GM23338 (cell line): ENCODE measurements at regions not wholly inside any gene's neighbourhood (a gene's known extent, or its start where the extent isn't known, plus 50 kb on each side); places are given as distances from the start of the nearest gene placed in this dataset.
A peak's percentile ranks its signal among the peaks of the same experiment; 100 is the strongest.

Experiments used
- ATAC-seq: fragments of 200-7000 bp; cut with Tn5 transposase; 3 replicates; pipeline ENCODE4 v1.9.1; 2020
- DNase-seq: peaks from one replicate; pipeline ENCODE4 v3.0.0-alpha.2; 2015; ENCODE audit warnings: low spot score
- H2AFZ ChIP-seq: fragments of 200-600 bp; sonication (generic); 2 replicates; pipeline ENCODE4 v1.8.0; 2016; ENCODE audit warnings: antibody characterized with exemption, mild to moderate bottlenecking, moderate library complexity
- H3F3A ChIP-seq: fragments of 200-600 bp; sonication (generic); replicated peaks from 2 replicates; pipeline ENCODE4 v1.8.0; 2017; ENCODE audit warnings: antibody characterized with exemption, mixed run types, low read depth
- H3K27ac ChIP-seq: fragments of 200-600 bp; sonication (generic); 2 replicates; pipeline ENCODE4 v1.6.1; 2016; ENCODE audit warnings: low read depth
- H3K27me3 ChIP-seq: fragments of 200-600 bp; sonication (generic); 2 replicates; pipeline ENCODE4 v1.8.0; 2016; ENCODE audit warnings: mild to moderate bottlenecking, mixed run types, moderate library complexity; ENCODE audit not compliant: insufficient read depth
- H3K36me3 ChIP-seq: fragments of 200-600 bp; sonication (generic); 2 replicates; pipeline ENCODE4 v1.8.0; 2016; ENCODE audit warnings: mild to moderate bottlenecking; ENCODE audit not compliant: insufficient read depth
- H3K4me1 ChIP-seq: fragments of 200-600 bp; sonication (generic); 2 replicates; pipeline ENCODE4 v1.8.0; 2016; ENCODE audit warnings: mild to moderate bottlenecking, moderate library complexity; ENCODE audit not compliant: insufficient read depth
- H3K4me2 ChIP-seq: fragments of 200-600 bp; sonication (generic); 2 replicates; pipeline ENCODE4 v1.7.1; 2017; ENCODE audit warnings: mixed run types
- H3K4me3 ChIP-seq: fragments of 200-600 bp; sonication (generic); 2 replicates; pipeline ENCODE4 v1.6.1; 2016; ENCODE audit warnings: mixed run types
- H3K79me2 ChIP-seq: fragments of 200-600 bp; sonication (generic); replicated peaks from 2 replicates; pipeline ENCODE4 v1.8.0; 2017; ENCODE audit warnings: mild to moderate bottlenecking; ENCODE audit not compliant: insufficient read depth
- H3K9me2 ChIP-seq: fragments of 200-600 bp; sonication (generic); 2 replicates; pipeline ENCODE4 v1.8.0; 2017; ENCODE audit not compliant: insufficient read depth
- H4K20me1 ChIP-seq: fragments of 200-600 bp; sonication (generic); replicated peaks from 2 replicates; pipeline ENCODE4 v1.8.0; 2017; ENCODE audit warnings: mild to moderate bottlenecking; ENCODE audit not compliant: insufficient read depth
- H3K27ac Mint-ChIP-seq: 2 replicates; pipeline ENCODE4 v1.8.0; 2020; ENCODE audit warnings: inconsistent platforms, mild to moderate bottlenecking, moderate library complexity, mixed read lengths
- H3K27me3 Mint-ChIP-seq: 3 replicates; pipeline ENCODE4 v1.8.0; 2022; ENCODE audit warnings: low read depth, mild to moderate bottlenecking, moderate library complexity, mixed read lengths, inconsistent platforms; ENCODE audit not compliant: insufficient read depth, poor library complexity
- H3K36me3 Mint-ChIP-seq: 3 replicates; pipeline ENCODE4 v1.8.0; 2021; ENCODE audit warnings: low read depth, mild to moderate bottlenecking, inconsistent platforms, moderate library complexity, mixed read lengths
- H3K4me1 Mint-ChIP-seq: 3 replicates; pipeline ENCODE4 v1.8.0; 2020; ENCODE audit warnings: mild to moderate bottlenecking, inconsistent platforms, mixed read lengths
- H3K4me3 Mint-ChIP-seq: 3 replicates; pipeline ENCODE4 v1.8.0; 2021; ENCODE audit warnings: moderate library complexity, mild to moderate bottlenecking, inconsistent platforms, mixed read lengths
- H3K9me3 Mint-ChIP-seq: 3 replicates; pipeline ENCODE4 v1.8.0; 2020; ENCODE audit warnings: moderate library complexity, mild to moderate bottlenecking, inconsistent platforms, mixed read lengths
- CREB1 ChIP-seq: fragments of 250-450 bp; sonication (Bioruptor Pico); IDR thresholded peaks from 2 replicates; pipeline ENCODE4 v1.5.0; 2020; ENCODE audit warnings: low read depth, mild to moderate bottlenecking, moderate library complexity
- ETS1 ChIP-seq: IDR thresholded peaks from 2 replicates; pipeline ENCODE4 v1.6.1; 2016; ENCODE audit warnings: antibody characterized with exemption
- EZH2 ChIP-seq: fragments of 200-600 bp; sonication (generic); IDR thresholded peaks from one replicate; pipeline ENCODE4 v1.8.0; 2017; ENCODE audit warnings: antibody characterized with exemption, mild to moderate bottlenecking, low read depth; ENCODE audit not compliant: unreplicated experiment
- EZH2phosphoT487 ChIP-seq: fragments of 200-600 bp; sonication (generic); IDR thresholded peaks from one replicate; pipeline ENCODE4 v1.8.1; 2018; ENCODE audit warnings: antibody characterized with exemption; ENCODE audit not compliant: unreplicated experiment
- JUNB ChIP-seq: IDR thresholded peaks from one replicate; pipeline ENCODE4 v1.6.1; 2016; ENCODE audit warnings: antibody characterized with exemption; ENCODE audit not compliant: unreplicated experiment
- NANOG ChIP-seq: IDR thresholded peaks from 2 replicates; pipeline ENCODE4 v1.6.1; 2016; ENCODE audit warnings: antibody characterized with exemption, borderline replicate concordance
- POLR2AphosphoS5 ChIP-seq: IDR thresholded peaks from 2 replicates; pipeline ENCODE4 v1.6.1; 2016; ENCODE audit warnings: antibody characterized with exemption, low read depth
- STAT1 ChIP-seq: IDR thresholded peaks from one replicate; pipeline ENCODE4 v1.6.1; 2016; ENCODE audit warnings: antibody characterized with exemption; ENCODE audit not compliant: unreplicated experiment
- ZNF114 ChIP-seq: fragments of 250-450 bp; sonication (Bioruptor Pico); IDR thresholded peaks from 2 replicates; pipeline ENCODE4 v1.5.0; 2020; ENCODE audit warnings: mild to moderate bottlenecking, moderate library complexity
- ZNF331 ChIP-seq: fragments of 250-450 bp; sonication (Bioruptor Pico); IDR thresholded peaks from 2 replicates; pipeline ENCODE4 v1.5.0; 2020; ENCODE audit warnings: low read depth, mild to moderate bottlenecking, moderate library complexity
- TF ChIP-seq, protein P1 (sequence below): IDR thresholded peaks from one replicate; pipeline ENCODE4 v1.6.1; 2018; ENCODE audit warnings: antibody characterized with exemption; ENCODE audit not compliant: unreplicated experiment
- TF ChIP-seq, protein P2 (sequence below): fragments of 250-450 bp; sonication (Bioruptor Pico); IDR thresholded peaks from 2 replicates; pipeline ENCODE4 v1.5.0; 2020; ENCODE audit warnings: mild to moderate bottlenecking, moderate library complexity
- TF ChIP-seq, protein P3 (sequence below), 2 experiments: fragments of 200-600 bp in 1 of 2; sonication (generic) in 1 of 2; conservative IDR thresholded peaks; 2 replicates each; pipeline versions ENCODE4 v1.5.1 to v1.6.1; 2016 to 2017; ENCODE audit warnings: antibody characterized with exemption in 2 of 2, low read depth in 2 of 2, mild to moderate bottlenecking in 2 of 2, moderate library complexity in 1 of 2

- H3K4me3 ChIP-seq, result no peak overlapping the region
- H3K9me2 ChIP-seq, result no peaks in the 10 kb centered on the region
- H3K4me1 ChIP-seq, result no peaks in the 10 kb centered on the region; the same call in 1 of the 2 replicates
- TF ChIP-seq STAT1 (no peak), ETS1 (no peak), EZH2 (no peak), EZH2phosphoT487 (no peak), JUNB (no peak), ZNF114 (CRISPR knock-in tag) (no peak), NANOG (no peak), ZNF331 (CRISPR knock-in tag) (no peak), POLR2AphosphoS5 (no peak), CREB1 (CRISPR knock-in tag) (no peak)
- TF ChIP-seq, protein P1, sequence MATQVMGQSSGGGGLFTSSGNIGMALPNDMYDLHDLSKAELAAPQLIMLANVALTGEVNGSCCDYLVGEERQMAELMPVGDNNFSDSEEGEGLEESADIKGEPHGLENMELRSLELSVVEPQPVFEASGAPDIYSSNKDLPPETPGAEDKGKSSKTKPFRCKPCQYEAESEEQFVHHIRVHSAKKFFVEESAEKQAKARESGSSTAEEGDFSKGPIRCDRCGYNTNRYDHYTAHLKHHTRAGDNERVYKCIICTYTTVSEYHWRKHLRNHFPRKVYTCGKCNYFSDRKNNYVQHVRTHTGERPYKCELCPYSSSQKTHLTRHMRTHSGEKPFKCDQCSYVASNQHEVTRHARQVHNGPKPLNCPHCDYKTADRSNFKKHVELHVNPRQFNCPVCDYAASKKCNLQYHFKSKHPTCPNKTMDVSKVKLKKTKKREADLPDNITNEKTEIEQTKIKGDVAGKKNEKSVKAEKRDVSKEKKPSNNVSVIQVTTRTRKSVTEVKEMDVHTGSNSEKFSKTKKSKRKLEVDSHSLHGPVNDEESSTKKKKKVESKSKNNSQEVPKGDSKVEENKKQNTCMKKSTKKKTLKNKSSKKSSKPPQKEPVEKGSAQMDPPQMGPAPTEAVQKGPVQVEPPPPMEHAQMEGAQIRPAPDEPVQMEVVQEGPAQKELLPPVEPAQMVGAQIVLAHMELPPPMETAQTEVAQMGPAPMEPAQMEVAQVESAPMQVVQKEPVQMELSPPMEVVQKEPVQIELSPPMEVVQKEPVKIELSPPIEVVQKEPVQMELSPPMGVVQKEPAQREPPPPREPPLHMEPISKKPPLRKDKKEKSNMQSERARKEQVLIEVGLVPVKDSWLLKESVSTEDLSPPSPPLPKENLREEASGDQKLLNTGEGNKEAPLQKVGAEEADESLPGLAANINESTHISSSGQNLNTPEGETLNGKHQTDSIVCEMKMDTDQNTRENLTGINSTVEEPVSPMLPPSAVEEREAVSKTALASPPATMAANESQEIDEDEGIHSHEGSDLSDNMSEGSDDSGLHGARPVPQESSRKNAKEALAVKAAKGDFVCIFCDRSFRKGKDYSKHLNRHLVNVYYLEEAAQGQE, result no peak
- TF ChIP-seq, protein P2, sequence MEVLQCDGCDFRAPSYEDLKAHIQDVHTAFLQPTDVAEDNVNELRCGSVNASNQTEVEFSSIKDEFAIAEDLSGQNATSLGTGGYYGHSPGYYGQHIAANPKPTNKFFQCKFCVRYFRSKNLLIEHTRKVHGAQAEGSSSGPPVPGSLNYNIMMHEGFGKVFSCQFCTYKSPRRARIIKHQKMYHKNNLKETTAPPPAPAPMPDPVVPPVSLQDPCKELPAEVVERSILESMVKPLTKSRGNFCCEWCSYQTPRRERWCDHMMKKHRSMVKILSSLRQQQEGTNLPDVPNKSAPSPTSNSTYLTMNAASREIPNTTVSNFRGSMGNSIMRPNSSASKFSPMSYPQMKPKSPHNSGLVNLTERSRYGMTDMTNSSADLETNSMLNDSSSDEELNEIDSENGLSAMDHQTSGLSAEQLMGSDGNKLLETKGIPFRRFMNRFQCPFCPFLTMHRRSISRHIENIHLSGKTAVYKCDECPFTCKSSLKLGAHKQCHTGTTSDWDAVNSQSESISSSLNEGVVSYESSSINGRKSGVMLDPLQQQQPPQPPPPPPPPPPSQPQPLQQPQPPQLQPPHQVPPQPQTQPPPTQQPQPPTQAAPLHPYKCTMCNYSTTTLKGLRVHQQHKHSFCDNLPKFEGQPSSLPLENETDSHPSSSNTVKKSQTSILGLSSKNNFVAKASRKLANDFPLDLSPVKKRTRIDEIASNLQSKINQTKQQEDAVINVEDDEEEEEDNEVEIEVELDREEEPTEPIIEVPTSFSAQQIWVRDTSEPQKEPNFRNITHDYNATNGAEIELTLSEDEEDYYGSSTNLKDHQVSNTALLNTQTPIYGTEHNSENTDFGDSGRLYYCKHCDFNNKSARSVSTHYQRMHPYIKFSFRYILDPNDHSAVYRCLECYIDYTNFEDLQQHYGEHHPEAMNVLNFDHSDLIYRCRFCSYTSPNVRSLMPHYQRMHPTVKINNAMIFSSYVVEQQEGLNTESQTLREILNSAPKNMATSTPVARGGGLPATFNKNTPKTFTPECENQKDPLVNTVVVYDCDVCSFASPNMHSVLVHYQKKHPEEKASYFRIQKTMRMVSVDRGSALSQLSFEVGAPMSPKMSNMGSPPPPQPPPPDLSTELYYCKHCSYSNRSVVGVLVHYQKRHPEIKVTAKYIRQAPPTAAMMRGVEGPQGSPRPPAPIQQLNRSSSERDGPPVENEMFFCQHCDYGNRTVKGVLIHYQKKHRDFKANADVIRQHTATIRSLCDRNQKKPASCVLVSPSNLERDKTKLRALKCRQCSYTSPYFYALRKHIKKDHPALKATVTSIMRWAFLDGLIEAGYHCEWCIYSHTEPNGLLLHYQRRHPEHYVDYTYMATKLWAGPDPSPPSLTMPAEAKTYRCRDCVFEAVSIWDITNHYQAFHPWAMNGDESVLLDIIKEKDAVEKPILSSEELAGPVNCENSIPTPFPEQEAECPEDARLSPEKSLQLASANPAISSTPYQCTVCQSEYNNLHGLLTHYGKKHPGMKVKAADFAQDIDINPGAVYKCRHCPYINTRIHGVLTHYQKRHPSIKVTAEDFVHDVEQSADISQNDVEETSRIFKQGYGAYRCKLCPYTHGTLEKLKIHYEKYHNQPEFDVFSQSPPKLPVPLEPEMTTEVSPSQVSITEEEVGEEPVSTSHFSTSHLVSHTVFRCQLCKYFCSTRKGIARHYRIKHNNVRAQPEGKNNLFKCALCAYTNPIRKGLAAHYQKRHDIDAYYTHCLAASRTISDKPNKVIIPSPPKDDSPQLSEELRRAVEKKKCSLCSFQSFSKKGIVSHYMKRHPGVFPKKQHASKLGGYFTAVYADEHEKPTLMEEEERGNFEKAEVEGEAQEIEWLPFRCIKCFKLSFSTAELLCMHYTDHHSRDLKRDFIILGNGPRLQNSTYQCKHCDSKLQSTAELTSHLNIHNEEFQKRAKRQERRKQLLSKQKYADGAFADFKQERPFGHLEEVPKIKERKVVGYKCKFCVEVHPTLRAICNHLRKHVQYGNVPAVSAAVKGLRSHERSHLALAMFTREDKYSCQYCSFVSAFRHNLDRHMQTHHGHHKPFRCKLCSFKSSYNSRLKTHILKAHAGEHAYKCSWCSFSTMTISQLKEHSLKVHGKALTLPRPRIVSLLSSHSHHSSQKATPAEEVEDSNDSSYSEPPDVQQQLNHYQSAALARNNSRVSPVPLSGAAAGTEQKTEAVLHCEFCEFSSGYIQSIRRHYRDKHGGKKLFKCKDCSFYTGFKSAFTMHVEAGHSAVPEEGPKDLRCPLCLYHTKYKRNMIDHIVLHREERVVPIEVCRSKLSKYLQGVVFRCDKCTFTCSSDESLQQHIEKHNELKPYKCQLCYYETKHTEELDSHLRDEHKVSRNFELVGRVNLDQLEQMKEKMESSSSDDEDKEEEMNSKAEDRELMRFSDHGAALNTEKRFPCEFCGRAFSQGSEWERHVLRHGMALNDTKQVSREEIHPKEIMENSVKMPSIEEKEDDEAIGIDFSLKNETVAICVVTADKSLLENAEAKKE (CRISPR knock-in tag), result no peak
- TF ChIP-seq, protein P3, sequence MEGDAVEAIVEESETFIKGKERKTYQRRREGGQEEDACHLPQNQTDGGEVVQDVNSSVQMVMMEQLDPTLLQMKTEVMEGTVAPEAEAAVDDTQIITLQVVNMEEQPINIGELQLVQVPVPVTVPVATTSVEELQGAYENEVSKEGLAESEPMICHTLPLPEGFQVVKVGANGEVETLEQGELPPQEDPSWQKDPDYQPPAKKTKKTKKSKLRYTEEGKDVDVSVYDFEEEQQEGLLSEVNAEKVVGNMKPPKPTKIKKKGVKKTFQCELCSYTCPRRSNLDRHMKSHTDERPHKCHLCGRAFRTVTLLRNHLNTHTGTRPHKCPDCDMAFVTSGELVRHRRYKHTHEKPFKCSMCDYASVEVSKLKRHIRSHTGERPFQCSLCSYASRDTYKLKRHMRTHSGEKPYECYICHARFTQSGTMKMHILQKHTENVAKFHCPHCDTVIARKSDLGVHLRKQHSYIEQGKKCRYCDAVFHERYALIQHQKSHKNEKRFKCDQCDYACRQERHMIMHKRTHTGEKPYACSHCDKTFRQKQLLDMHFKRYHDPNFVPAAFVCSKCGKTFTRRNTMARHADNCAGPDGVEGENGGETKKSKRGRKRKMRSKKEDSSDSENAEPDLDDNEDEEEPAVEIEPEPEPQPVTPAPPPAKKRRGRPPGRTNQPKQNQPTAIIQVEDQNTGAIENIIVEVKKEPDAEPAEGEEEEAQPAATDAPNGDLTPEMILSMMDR (conservative IDR thresholded peaks at IDR 0.05; ENCODE audit: low read depth in 2 of 2), result no peak
- Mint-ChIP-seq H3K36me3 (peaks cover 4% of the 10 kb centered on the region; the same call in 1 of the 3 replicates), H3K9me3 (no peaks in the 10 kb centered on the region; the same call in 2 of the 3 replicates), H3K4me3 (no peak overlapping the region), H3K27ac (no peak overlapping the region), H3K4me1 (peaks cover 7% of the 10 kb centered on the region; the same call in 2 of the 3 replicates), H3K27me3 (peaks cover 2% of the 10 kb centered on the region)
- H3K36me3 ChIP-seq, result no peaks in the 10 kb centered on the region
- no peak overlapping the region for H3K4me2 ChIP-seq
- peak overlapping the region; percentile 20; the same call in 1 of the 2 replicates for H2AFZ ChIP-seq
- ATAC-seq (peak; percentile 45; the same call in 2 of the 3 replicates), DNase-seq (peak; percentile 53)
- H3K27ac ChIP-seq, result no peak overlapping the region
- H3K27me3 ChIP-seq, result no peaks in the 10 kb centered on the region
- H4K20me1 ChIP-seq, result no peaks in the 10 kb centered on the region
- H3K79me2 ChIP-seq, result no peaks in the 10 kb centered on the region
- H3F3A ChIP-seq, result no peaks in the 10 kb centered on the region
Measured at GRCh38 chr2:12456293-12457106, 260.2 kb upstream of the TRIB2 start.
